A549 (cell line): ENCODE measurements at regions not wholly inside any gene's neighbourhood (a gene's known extent, or its start where the extent isn't known, plus 50 kb on each side); places are given as distances from the start of the nearest gene placed in this dataset.

ENCODE experiments used
- ATAC-seq, 2 experiments: fragments of 200-7000 bp in 1 of 2; fragments of >200 bp in 1 of 2; cut with Nextera tagmentation in 1 of 2; cut with Tn5 transposase in 1 of 2; 3 replicates each; pipeline versions ENCODE4 v1.8.0 to v1.9.1; 2018 to 2020; ENCODE audit warnings: mild to moderate bottlenecking in 1 of 2, moderate library complexity in 1 of 2
- CTCF ChIA-PET: fragments of 300-600 bp; sonication (Branson Sonifier 250); formaldehyde crosslinking; extraction: SDS; loops from one replicate; lab custom pipeline; 2021; ENCODE audit warnings: antibody characterized with exemption, inconsistent platforms; lab: Yijun Ruan, JAX
- POLR2A ChIA-PET: fragments of 350-600 bp; formaldehyde crosslinking; extraction: SDS; loops from one replicate; lab custom pipeline; 2021; ENCODE audit warnings: antibody characterized with exemption, inconsistent platforms; lab: Yijun Ruan, JAX
- DNase-seq, 2 experiments: peaks; one replicate each; pipeline versions ENCODE4 v3.0.0 to v3.0.0-alpha.2; 2011 to 2016; ENCODE audit warnings: low read depth in 1 of 2, low spot score in 1 of 2
- FAIRE-seq: peaks from 2 replicates; lab custom pipeline; 2011; peaks lifted over from hg19 to GRCh38; lab: Jason Lieb, UNC
- H3K27ac ChIP-seq, 2 experiments: fragments of >200 bp; sonication (Bioruptor Twin); formaldehyde crosslinking; 3 replicates each; pipeline ENCODE4 v1.5.1; 2016 to 2017
- H3K4me1 ChIP-seq: fragments of >200 bp; sonication (Bioruptor Twin); formaldehyde crosslinking; 3 replicates; pipeline ENCODE4 v1.6.1; 2016
- H3K4me2 ChIP-seq: fragments of >200 bp; sonication (Bioruptor Twin); formaldehyde crosslinking; 3 replicates; pipeline ENCODE4 v1.6.1; 2016
- H3K4me3 ChIP-seq: fragments of >200 bp; sonication (Bioruptor Twin); formaldehyde crosslinking; 3 replicates; pipeline ENCODE4 v1.5.1; 2016
- H3K9me3 ChIP-seq: fragments of >200 bp; sonication (Bioruptor Twin); formaldehyde crosslinking; 3 replicates; pipeline ENCODE4 v1.6.1; 2016
- BCL3 ChIP-seq: fragments of >200 bp; sonication (Bioruptor Twin); formaldehyde crosslinking; IDR thresholded peaks from 3 replicates; pipeline ENCODE4 v1.6.1; 2016
- CEBPB ChIP-seq, 2 experiments: fragments of >200 bp in 1 of 2; sonication (Bioruptor Twin) in 1 of 2; formaldehyde crosslinking in 1 of 2; IDR thresholded peaks; 2 replicates each; pipeline ENCODE4 v1.6.1; 2012 to 2016
- CHD4 ChIP-seq: fragments of 200-600 bp; sonication (generic); IDR thresholded peaks from 2 replicates; pipeline ENCODE4 v1.6.1; 2016; ENCODE audit warnings: antibody characterized with exemption, mild to moderate bottlenecking, borderline replicate concordance
- E2F6 ChIP-seq: IDR thresholded peaks from 2 replicates; pipeline ENCODE4 v1.6.1; 2012; ENCODE audit warnings: low read depth, borderline replicate concordance
- EHF ChIP-seq: fragments of 250-450 bp; sonication (Bioruptor Pico); IDR thresholded peaks from 2 replicates; pipeline ENCODE4 v1.5.0; 2020; ENCODE audit warnings: mild to moderate bottlenecking
- ELK1 ChIP-seq: fragments of 150-350 bp; IDR thresholded peaks from 2 replicates; pipeline ENCODE4 v1.6.1; 2014; ENCODE audit warnings: low read depth, mild to moderate bottlenecking, low read length
- FOSB ChIP-seq: fragments of 250-450 bp; sonication (Bioruptor Pico); IDR thresholded peaks from 2 replicates; pipeline ENCODE4 v1.5.0; 2020; ENCODE audit warnings: mild to moderate bottlenecking, moderate library complexity
- FOXS1 ChIP-seq: fragments of 250-450 bp; sonication (Bioruptor Pico); IDR thresholded peaks from 2 replicates; pipeline ENCODE4 v1.5.0; 2020; ENCODE audit warnings: mild to moderate bottlenecking, moderate library complexity
- HOXA7 ChIP-seq: fragments of 250-450 bp; sonication (Bioruptor Pico); IDR thresholded peaks from 2 replicates; pipeline ENCODE4 v1.5.0; 2020; ENCODE audit warnings: mild to moderate bottlenecking, moderate library complexity
- HOXB13 ChIP-seq: fragments of 250-450 bp; sonication (Bioruptor Pico); IDR thresholded peaks from 2 replicates; pipeline ENCODE4 v1.5.0; 2020; ENCODE audit warnings: low read depth, mild to moderate bottlenecking, moderate library complexity
- KDM1A ChIP-seq: fragments of 200-600 bp; sonication (generic); IDR thresholded peaks from 2 replicates; pipeline ENCODE4 v1.6.1; 2016; ENCODE audit warnings: low read depth, mild to moderate bottlenecking
- NFE2L2 ChIP-seq: fragments of 150-350 bp; conservative IDR thresholded peaks from 2 replicates; pipeline ENCODE4 v1.6.1; 2014; ENCODE audit warnings: low read length
- NPAS2 ChIP-seq: fragments of 250-450 bp; sonication (Bioruptor Pico); IDR thresholded peaks from 2 replicates; pipeline ENCODE4 v1.8.0; 2022; ENCODE audit warnings: mild to moderate bottlenecking, moderate library complexity, borderline replicate concordance
- NR3C1 ChIP-seq: fragments of >200 bp; sonication (Bioruptor Twin); formaldehyde crosslinking; IDR thresholded peaks from 3 replicates; pipeline ENCODE4 v1.6.1; 2017
- PBX3 ChIP-seq: IDR thresholded peaks from 2 replicates; pipeline ENCODE4 v1.6.1; 2012
- PHF8 ChIP-seq: fragments of 200-600 bp; sonication (generic); IDR thresholded peaks from 2 replicates; pipeline ENCODE4 v1.6.1; 2016; ENCODE audit warnings: low read depth, mild to moderate bottlenecking, antibody characterized with exemption, moderate library complexity, borderline replicate concordance
- POLR2AphosphoS2 ChIP-seq: conservative IDR thresholded peaks from 2 replicates; pipeline ENCODE4 v1.6.1; 2012; ENCODE audit warnings: low read length, improper control_type of control experiment, inconsistent platforms
- RARB ChIP-seq: fragments of 250-450 bp; sonication (Bioruptor Pico); IDR thresholded peaks from 2 replicates; pipeline ENCODE4 v1.8.0; 2021; ENCODE audit warnings: mild to moderate bottlenecking, moderate library complexity
- REST ChIP-seq: fragments of 200-600 bp; sonication (generic); IDR thresholded peaks from 2 replicates; pipeline ENCODE4 v1.6.1; 2016; ENCODE audit warnings: antibody characterized with exemption, mild to moderate bottlenecking, moderate library complexity
- USF2 ChIP-seq: fragments of 450-650 bp; IDR thresholded peaks from 2 replicates; pipeline ENCODE4 v1.6.1; 2014; ENCODE audit warnings: antibody characterized with exemption
- ZC3H11A ChIP-seq: fragments of 450-650 bp; IDR thresholded peaks from 2 replicates; pipeline ENCODE4 v1.6.1; 2014; ENCODE audit warnings: antibody characterized with exemption, mild to moderate bottlenecking
- ZSCAN20 ChIP-seq: fragments of 250-450 bp; sonication (Bioruptor Pico); IDR thresholded peaks from 2 replicates; pipeline ENCODE4 v1.8.0; 2022; ENCODE audit warnings: mild to moderate bottlenecking, moderate library complexity
- WGBS: methylation state at CpG from one replicate; pipeline ENCODE4 v1.1.6; 2017; ENCODE audit errors: missing lambda C conversion rate; 5-methylcytosine and 5-hydroxymethylcytosine counted together

- 20% methylated on average over 3 of the region's 3 CpGs for WGBS
- FAIRE-seq: no peak
Observed at GRCh38 chr5:25863811-25864210, 1174.6 kb downstream of the CDH9 start.

GRCh38 chr5:25862276-25862675, 1176.1 kb downstream of the CDH9 start:
- DNase-seq (peak in 1 of 2 experiments; percentile 29), FAIRE-seq (no peak), ATAC-seq (no peak)
- no peaks in the 10 kb centered on the region for H3K4me1 ChIP-seq
- ChIA-PET POLR2A (no interaction called here), CTCF (no interaction called here)
- H3K9me3 ChIP-seq: no peaks in the 10 kb centered on the region
- no peak overlapping the region for H3K27ac ChIP-seq
- 31% methylated on average over 2 of the region's 2 CpGs for WGBS
- H3K4me3 ChIP-seq: no peak overlapping the region
- no peak overlapping the region for H3K4me2 ChIP-seq
- TF ChIP-seq PBX3 (no peak), USF2 (no peak), ZC3H11A (no peak), REST (no peak), KDM1A (no peak), HOXA7 (CRISPR knock-in tag) (no peak), E2F6 (no peak), CHD4 (no peak), NFE2L2 (no peak)

More at GRCh38 chr5:25863811-25864210, 1174.6 kb downstream of the CDH9 start:
- ATAC-seq: no peak
- Histone ChIP-seq H3K4me3 (no peak overlapping the region), H3K27ac (no peak overlapping the region), H3K9me3 (no peaks in the 10 kb centered on the region), H3K4me2 (no peak overlapping the region), H3K4me1 (no peaks in the 10 kb centered on the region)
- ChIA-PET CTCF (no interaction called here), POLR2A (no interaction called here)
- TF ChIP-seq ELK1 (no peak), PBX3 (no peak), HOXB13 (no peak), EHF (CRISPR knock-in tag) (no peak), ZC3H11A (no peak), RARB (CRISPR knock-in tag) (no peak), NPAS2 (CRISPR knock-in tag) (no peak), E2F6 (no peak), PHF8 (no peak), FOSB (CRISPR knock-in tag) (no peak), ZSCAN20 (CRISPR knock-in tag) (no peak), CHD4 (no peak), BCL3 (no peak), FOXS1 (CRISPR knock-in tag) (no peak), NR3C1 (no peak), USF2 (no peak), POLR2AphosphoS2 (no peak), CEBPB (IDR thresholded peaks at IDR 0.05) (no peak)
- DNase-seq: no peak
